Fibroblast of villous mesenchyme (primary cell): ENCODE measurements at regions not wholly inside any gene's neighbourhood (a gene's known extent, or its start where the extent isn't known, plus 50 kb on each side); places are given as distances from the start of the nearest gene placed in this dataset.
"Not testable (repeated sequence)": the region's sequence is repeated elsewhere in the genome, so short reads cannot be mapped to it uniquely, and the experiment has no call there.

Source experiments
- DNase-seq: peaks from one replicate; pipeline ENCODE4 v3.0.0-alpha.2; 2010; ENCODE audit warnings: low read depth
- H3K4me3 ChIP-seq: 2 replicates; pipeline ENCODE4 v1.5.1; 2011; ENCODE audit warnings: low read depth, mild to moderate bottlenecking, low read length
- CTCF ChIP-seq: IDR thresholded peaks from 2 replicates; pipeline ENCODE4 v1.5.1; 2012; ENCODE audit warnings: low read depth, mild to moderate bottlenecking, low read length; ENCODE audit not compliant: insufficient read depth

- no peak for DNase-seq
- H3K4me3 ChIP-seq, result no peak overlapping the region
- TF ChIP-seq CTCF, result no peak
These were observed 168.1 kb downstream of the FCRL5 start for GRCh38 chr1:157384258-157384657.

- TF ChIP-seq CTCF, result no peak
- H3K4me3 ChIP-seq, result no peak overlapping the region
- DNase-seq, result no peak
These were observed 170.0 kb downstream of the FCRL5 start for GRCh38 chr1:157382351-157382750.

- no peak for TF ChIP-seq CTCF
These were observed 171.8 kb downstream of the FCRL5 start for GRCh38 chr1:157380523-157380922.

DNA sequence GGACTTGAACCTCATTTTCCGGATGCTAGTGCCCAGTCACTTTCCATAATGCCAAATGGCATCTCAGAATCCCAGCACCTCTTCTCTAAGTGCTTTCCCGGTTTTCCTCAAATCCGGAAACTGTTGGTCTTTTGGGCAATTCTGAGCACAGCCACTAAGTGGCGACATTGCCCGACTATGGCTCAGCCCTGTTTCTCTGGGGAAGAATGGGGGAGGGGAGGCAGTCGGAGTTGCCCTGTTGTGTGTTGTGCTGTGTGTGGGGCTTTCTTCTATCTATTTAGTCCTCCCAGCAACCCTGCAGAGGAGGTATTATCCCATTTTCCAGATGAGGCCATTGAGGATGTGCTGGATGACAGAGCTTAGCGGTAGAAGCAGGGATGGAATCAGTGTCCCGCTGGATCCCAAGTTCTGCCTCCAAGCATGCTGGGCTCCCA lies 175.0 kb downstream of the FCRL5 start:
- TF ChIP-seq CTCF, result peak; percentile 81
- H3K4me3 ChIP-seq, result not testable (repeated sequence)
- peak; percentile 34 for DNase-seq

More at GRCh38 chr1:157380523-157380922, 171.8 kb downstream of the FCRL5 start:
- H3K4me3 ChIP-seq, result no peak overlapping the region
- DNase-seq, result no peak

DNA sequence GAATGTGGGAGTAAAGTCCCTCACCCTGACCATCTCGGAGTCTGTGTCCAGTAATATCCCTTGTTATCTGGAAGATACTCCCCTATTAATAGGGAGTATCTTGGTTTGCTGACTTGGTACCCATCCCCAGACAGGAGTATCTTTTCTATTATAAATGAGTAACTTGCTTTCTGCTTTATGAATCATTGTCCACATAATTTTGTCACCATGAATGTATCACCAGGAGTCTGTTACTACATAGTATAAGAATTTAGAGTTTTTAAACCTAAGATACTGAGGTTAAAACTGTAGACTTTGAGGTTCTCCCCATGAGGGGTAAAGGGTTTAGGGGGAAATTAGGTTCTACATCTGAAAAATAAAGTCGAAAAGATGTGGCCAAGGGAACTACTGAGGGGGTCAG lies 175.6 kb downstream of the FCRL5 start:
- no peak for DNase-seq
- no peak for TF ChIP-seq CTCF
- no peak overlapping the region for H3K4me3 ChIP-seq

- not testable (repeated sequence) for H3K4me3 ChIP-seq, DNase-seq
These were observed 180.0 kb downstream of the FCRL5 start for GRCh38 chr1:157372311-157372710.

- no peak for DNase-seq
- no peak for TF ChIP-seq CTCF
- H3K4me3 ChIP-seq, result no peak overlapping the region
These were observed 180.5 kb downstream of the FCRL5 start for GRCh38 chr1:157371826-157372225.
